HG03045 (cell line): ENCODE measurements at regions not wholly inside any gene's neighbourhood (a gene's known extent, or its start where the extent isn't known, plus 50 kb on each side); places are given as distances from the start of the nearest gene placed in this dataset.
"Not testable (repeated sequence)": the region's sequence is repeated elsewhere in the genome, so short reads cannot be mapped to it uniquely, and the experiment has no call there.

ENCODE experiments used
- ATAC-seq: cut with Tn5 transposase; IDR thresholded peaks from one replicate; pipeline ENCODE4 v1.9.1; 2021; ENCODE audit warnings: mild to moderate bottlenecking, moderate library complexity; ENCODE audit not compliant: unreplicated experiment

GRCh38 chr18:59038295-59039039 is 101.2 kb upstream of the SEC11C start:
- no peak for ATAC-seq

GRCh38 chr18:59039040-59039320 is 100.7 kb upstream of the SEC11C start:
- not testable (repeated sequence) for ATAC-seq

GRCh38 chr18:59039449-59039848 is 100.2 kb upstream of the SEC11C start:
- ATAC-seq = no peak

DNA sequence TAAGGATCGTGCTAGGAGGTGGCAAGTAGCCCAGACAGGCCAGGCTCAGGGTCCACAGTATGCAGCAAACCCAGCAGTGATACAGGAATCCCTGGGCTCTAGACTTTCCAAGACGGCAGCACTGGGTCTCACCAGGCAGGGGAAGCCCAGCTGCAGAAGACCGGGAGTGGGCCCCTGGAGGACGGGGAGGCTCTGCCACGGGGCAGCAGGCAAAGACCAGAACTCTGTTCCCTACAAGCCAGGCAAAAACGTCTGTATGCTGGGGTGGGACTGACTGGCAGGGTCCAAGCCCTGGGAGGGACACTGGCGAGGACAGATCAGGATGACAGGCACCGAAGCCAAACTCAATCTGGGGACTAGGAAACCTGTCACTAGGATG is 98.9 kb upstream of the SEC11C start:
- no peak for ATAC-seq

DNA sequence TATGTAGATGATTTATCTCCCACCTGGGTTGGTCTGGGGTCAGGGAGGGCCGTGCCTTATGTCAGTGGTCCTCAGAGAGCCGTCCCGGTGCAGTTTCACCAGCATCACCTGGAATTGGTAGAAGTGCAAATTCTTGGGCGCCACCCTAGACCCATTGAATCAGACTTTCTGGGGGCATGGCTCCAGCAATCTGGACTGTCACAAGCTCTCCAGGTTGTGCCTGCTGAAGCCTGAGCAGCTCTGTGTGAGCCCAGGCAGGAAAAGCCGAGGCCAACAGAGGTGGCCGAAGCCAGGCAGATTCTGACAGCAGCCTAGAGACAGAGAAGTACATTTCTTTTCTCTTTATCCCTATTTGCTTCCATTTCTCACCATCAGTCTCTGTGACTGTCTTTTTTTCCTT is 98.4 kb upstream of the SEC11C start:
- ATAC-seq = no peak

GRCh38 chr18:59041819-59042815 is 97.6 kb upstream of the SEC11C start:
- no peak for ATAC-seq

GRCh38 chr18:59044855-59045254 is 94.8 kb upstream of the SEC11C start:
- no peak for ATAC-seq

DNA sequence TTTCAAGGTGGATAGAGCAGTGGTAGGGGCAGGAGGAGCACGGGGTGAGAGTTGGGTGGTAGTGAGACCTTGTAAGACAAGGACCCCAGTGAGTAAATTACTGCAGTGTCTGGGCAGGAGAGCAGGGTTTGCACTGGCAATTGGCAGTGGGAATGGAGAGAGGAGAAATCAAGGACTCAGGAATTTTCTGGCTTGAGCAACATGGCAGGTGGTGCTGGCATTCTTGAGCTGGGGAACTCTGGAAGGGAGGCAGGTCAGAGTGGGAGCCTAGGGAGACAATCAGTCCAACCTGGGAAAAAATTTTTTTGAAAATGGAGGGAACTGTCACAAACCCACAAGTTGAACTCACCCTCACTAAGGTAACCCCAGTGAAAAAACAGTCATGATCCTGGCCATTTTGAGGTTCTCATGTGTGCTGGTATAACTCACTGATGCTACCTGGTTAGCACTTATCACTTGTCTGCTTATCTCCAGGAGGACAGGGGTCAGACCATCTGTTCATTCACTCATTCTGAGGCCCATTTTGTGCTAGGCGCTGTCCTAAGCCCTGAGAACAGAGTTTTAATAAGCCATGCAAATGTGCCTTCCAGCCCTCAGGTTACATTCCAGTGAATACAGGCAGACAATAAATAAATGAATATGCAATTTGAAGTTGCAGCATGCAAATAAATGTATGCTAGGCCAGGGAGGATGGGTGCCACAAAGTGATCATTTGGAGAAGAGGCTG is 92.2 kb upstream of the SEC11C start:
- no peak for ATAC-seq

GRCh38 chr18:59048048-59048363 is 91.7 kb upstream of the SEC11C start:
- ATAC-seq = no peak

DNA sequence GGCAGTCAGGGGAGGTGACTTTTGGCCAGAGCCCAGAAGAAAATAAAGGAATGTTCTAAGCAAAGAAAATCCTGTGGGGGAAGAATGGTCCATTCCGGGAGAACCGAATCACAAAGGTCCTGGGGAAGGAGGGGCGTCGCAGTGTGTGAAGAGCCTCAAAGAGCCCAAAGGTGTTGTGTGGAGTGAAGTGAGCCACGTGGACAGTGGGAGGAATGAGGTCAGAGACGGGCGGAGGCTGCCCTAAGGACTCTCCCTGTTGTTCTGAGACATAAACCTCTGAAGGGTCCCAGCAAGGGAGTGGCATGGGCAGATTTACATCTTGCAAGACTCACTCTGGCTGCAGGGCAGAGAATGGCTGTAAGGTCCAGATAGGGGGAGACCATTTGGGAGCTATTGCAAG is 91.3 kb upstream of the SEC11C start:
- no peak for ATAC-seq

DNA sequence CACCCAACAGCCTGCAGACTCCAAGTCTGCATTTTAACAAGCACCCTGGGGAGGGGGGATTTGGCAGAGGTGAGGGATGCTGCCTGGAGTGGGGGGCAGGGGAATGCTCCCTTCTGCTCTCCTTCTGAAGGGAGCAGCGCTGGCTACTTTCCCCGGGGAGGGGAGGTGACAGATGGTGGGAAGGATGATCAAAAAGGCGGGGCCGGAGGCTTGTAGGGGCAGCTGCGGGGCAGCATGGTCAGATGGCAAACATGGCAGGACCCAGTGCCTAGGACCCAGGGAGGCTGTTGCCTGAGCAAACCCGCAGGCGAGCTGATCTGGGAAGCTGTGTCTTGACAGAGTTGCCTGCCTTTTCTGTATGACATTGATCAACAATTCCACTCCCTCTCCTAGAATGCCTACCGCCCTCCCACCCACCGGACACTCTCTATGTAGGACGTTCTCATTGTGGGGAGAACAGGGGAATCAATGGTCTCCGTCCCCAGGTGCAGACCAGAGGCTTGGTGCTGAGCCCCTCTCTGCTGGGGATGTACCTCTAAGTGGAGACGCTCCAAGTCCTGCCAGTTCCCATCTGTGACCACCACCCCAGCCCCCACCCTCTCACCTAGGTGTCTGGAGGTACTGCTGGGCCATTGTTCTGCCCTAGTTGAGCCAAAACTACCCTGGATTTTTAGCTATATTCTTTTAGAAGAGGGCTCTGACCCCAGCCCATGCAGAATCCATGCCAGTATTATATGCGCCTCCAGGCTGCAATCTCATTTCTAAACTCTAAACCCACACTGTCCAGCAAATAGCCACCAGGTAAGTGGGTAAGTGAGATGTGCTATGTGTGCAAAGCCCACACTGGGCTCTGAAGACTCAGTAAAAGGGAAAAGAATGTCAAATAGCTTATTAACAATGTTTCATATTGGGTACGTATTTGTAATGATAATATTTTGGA is 89.7 kb upstream of the SEC11C start:
- ATAC-seq = no peak

GRCh38 chr18:59050661-59051057 is 89.0 kb upstream of the SEC11C start:
- no peak for ATAC-seq

DNA sequence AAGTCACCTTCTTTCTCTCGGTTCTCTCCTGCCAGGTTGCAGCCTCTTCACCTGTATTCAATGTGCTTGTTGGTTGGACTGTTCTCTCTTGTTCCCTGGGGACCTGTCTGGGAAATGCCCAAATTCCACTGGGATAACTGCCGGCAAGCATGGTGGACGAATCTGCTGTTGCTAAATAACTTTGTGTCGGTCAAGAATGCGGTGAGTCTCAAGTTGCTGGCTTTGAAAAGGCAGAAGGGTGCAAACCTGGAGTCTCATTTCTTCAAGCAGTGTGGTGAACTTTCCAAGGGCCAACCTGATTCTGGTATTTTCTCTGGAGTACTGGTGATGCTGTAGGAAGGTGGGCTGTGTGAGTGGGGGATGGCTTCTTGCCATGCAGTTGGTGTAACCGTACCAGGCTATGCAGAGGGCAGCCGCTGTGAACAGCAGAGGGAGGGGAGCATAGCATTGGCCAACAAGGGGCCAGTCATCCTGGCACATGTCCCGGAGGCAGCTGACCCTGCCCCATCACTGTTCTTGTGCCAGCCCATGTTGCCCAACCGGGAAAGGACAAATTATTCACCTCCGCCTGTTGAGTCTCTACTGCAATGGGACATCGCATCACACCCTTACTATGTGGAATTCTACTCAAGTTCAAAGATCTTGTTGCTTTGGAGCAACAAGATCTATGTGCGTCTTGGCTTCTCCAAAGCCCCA is 88.1 kb upstream of the SEC11C start:
- ATAC-seq = no peak

GRCh38 chr18:59052965-59053820 is 86.5 kb upstream of the SEC11C start:
- ATAC-seq = no peak

- ATAC-seq = no peak
These were observed 85.0 kb upstream of the SEC11C start for GRCh38 chr18:59054496-59055287.

DNA sequence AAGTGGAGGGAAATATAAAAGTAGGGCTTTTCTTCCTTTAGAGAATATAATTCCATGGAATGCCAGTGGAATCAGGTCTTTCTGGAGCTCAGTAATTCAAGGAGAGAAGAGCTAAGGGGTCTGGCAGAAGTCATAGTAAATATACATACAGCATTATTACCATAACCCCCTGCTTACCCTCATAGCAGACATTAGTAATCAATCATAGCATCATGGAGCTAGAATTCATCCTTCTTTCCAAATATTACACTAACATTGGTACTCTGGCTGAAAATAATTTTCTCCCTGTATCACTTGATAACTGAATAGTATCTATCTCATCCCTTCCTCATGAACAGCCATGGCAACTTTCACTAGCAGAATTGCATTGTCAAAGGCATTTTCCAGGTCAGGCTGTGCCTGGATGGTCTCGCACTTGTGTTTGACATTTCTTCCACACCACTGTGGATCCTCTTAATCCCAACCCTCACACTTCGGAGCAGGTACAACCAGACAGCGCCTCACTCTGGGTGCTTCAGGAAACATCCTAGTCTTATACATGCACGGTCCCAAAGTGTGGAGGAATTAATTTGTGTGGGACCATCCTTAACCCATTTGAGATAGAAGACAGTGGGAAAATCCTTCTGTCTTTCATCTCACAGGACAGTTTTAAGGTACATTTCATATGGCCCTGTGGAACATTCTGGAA is 84.2 kb upstream of the SEC11C start:
- no peak for ATAC-seq

GRCh38 chr18:59056706-59057492 is 82.8 kb upstream of the SEC11C start:
- no peak for ATAC-seq
